GM12872 (cell line): ENCODE measurements at regions not wholly inside any gene's neighbourhood (a gene's known extent, or its start where the extent isn't known, plus 50 kb on each side); places are given as distances from the start of the nearest gene placed in this dataset.

Experiments used
- TF ChIP-seq, protein P1 (sequence below): IDR thresholded peaks from 3 replicates; pipeline ENCODE4 v1.5.1; 2011; ENCODE audit warnings: low read depth, mild to moderate bottlenecking, low read length, moderate library complexity; ENCODE audit not compliant: insufficient read depth

DNA sequence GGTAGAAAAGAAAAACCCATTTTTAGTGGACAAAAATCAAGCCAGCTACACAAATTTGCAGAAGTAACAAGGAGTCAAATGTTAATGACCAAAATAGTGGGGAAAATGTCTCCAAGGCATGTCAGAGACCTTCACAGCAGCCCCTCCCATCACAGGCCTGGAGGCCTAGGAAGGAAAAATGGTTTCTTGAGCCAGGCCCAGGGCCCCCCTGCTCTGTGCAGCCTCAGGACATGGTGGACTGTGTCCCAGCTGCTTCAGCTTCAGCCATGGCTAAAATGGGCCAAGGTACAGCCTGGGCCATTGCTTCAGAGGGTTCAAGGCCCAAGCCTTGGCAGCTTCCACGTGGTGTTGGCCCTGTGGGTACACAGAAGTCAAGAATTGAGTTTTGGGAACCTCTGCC, 82.5 kb upstream of the CLVS2 start:
- TF ChIP-seq, protein P1, sequence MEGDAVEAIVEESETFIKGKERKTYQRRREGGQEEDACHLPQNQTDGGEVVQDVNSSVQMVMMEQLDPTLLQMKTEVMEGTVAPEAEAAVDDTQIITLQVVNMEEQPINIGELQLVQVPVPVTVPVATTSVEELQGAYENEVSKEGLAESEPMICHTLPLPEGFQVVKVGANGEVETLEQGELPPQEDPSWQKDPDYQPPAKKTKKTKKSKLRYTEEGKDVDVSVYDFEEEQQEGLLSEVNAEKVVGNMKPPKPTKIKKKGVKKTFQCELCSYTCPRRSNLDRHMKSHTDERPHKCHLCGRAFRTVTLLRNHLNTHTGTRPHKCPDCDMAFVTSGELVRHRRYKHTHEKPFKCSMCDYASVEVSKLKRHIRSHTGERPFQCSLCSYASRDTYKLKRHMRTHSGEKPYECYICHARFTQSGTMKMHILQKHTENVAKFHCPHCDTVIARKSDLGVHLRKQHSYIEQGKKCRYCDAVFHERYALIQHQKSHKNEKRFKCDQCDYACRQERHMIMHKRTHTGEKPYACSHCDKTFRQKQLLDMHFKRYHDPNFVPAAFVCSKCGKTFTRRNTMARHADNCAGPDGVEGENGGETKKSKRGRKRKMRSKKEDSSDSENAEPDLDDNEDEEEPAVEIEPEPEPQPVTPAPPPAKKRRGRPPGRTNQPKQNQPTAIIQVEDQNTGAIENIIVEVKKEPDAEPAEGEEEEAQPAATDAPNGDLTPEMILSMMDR: no peak

GRCh38 chr6:122918714-122919113, 77.3 kb upstream of the CLVS2 start:
- TF ChIP-seq, protein P1: no peak

- TF ChIP-seq, protein P1: no peak
Observed at GRCh38 chr6:122930252-122931180, 65.5 kb upstream of the CLVS2 start.

GRCh38 chr6:122931916-122932315, 64.1 kb upstream of the CLVS2 start:
- TF ChIP-seq, protein P1: no peak
